ENCODE measurements at regions not wholly inside any gene's neighbourhood (a gene's known extent, or its start where the extent isn't known, plus 50 kb on each side); places are given as distances from the start of the nearest gene placed in this dataset.

- DNase-seq (ENCODE audit: low spot score) = no peak
These were observed 652.1 kb downstream of the HACE1 start for GRCh38 chr6:104207635-104208034.

- no peak for DNase-seq (ENCODE audit: low spot score)
These were observed 658.2 kb downstream of the HACE1 start for GRCh38 chr6:104201557-104201956.

GRCh38 chr6:104187616-104188015 lies 672.1 kb downstream of the HACE1 start:
- no peak for DNase-seq (ENCODE audit: low spot score)

- no peak for DNase-seq (ENCODE audit: low spot score)
These were observed 672.9 kb downstream of the HACE1 start for GRCh38 chr6:104186831-104187230.

- no peak for DNase-seq (ENCODE audit: low spot score)
These were observed 675.8 kb downstream of the HACE1 start for GRCh38 chr6:104183816-104184435.

- no peak for DNase-seq (ENCODE audit: low spot score)
These were observed 676.9 kb downstream of the HACE1 start for GRCh38 chr6:104182811-104183210.

- DNase-seq (ENCODE audit: low spot score) = no peak
These were observed 686.1 kb downstream of the HACE1 start for GRCh38 chr6:104173668-104174067.

- no peak for DNase-seq (ENCODE audit: low spot score)
These were observed 689.3 kb downstream of the HACE1 start for GRCh38 chr6:104170401-104170800.

- DNase-seq (ENCODE audit: low spot score) = no peak
These were observed 693.6 kb downstream of the HACE1 start for GRCh38 chr6:104166055-104166668.

GRCh38 chr6:104162036-104162669 lies 697.6 kb downstream of the HACE1 start:
- peak; percentile 1 for DNase-seq (ENCODE audit: low spot score)

GRCh38 chr6:104159045-104159618 lies 700.6 kb downstream of the HACE1 start:
- no peak for DNase-seq (ENCODE audit: low spot score)

GRCh38 chr6:104143757-104144156 lies 716.0 kb downstream of the HACE1 start:
- no peak for DNase-seq (ENCODE audit: low spot score)

- DNase-seq (ENCODE audit: low spot score) = no peak
These were observed 724.8 kb downstream of the HACE1 start for GRCh38 chr6:104134876-104135275.

- no peak for DNase-seq (ENCODE audit: low spot score)
These were observed 729.4 kb downstream of the HACE1 start for GRCh38 chr6:104130343-104130742.

- no peak for DNase-seq (ENCODE audit: low spot score)
These were observed 733.3 kb downstream of the HACE1 start for GRCh38 chr6:104126315-104127005.

- DNase-seq (ENCODE audit: low spot score) = no peak
These were observed 736.5 kb downstream of the HACE1 start for GRCh38 chr6:104123227-104123626.

GRCh38 chr6:104118274-104118673 lies 741.4 kb downstream of the HACE1 start:
- peak; percentile 89 for DNase-seq (ENCODE audit: low spot score)

GRCh38 chr6:104109806-104110205 lies 749.9 kb downstream of the HACE1 start:
- DNase-seq (ENCODE audit: low spot score) = peak; percentile 30

GRCh38 chr6:104108634-104109033 lies 751.1 kb downstream of the HACE1 start:
- DNase-seq (ENCODE audit: low spot score) = no peak

- DNase-seq (ENCODE audit: low spot score) = no peak
These were observed 763.9 kb downstream of the HACE1 start for GRCh38 chr6:104095661-104096416.

GRCh38 chr6:104087765-104088164 lies 772.0 kb downstream of the HACE1 start:
- no peak for DNase-seq (ENCODE audit: low spot score)

GRCh38 chr6:104068281-104068680 lies 791.4 kb downstream of the HACE1 start:
- DNase-seq (ENCODE audit: low spot score) = no peak

Data from RKO (cell line).